H9 (cell line): ENCODE measurements at regions not wholly inside any gene's neighbourhood (a gene's known extent, or its start where the extent isn't known, plus 50 kb on each side); places are given as distances from the start of the nearest gene placed in this dataset.

ENCODE experiments used
- DNase-seq: peaks from one replicate; pipeline ENCODE4 v3.0.0-alpha.2; 2017
- H2AFZ ChIP-seq: one replicate; pipeline ENCODE4 v1.6.1; 2013; ENCODE audit warnings: mild to moderate bottlenecking, low read length, control low read depth, moderate library complexity
- H2AK5ac ChIP-seq: 2 replicates; pipeline ENCODE4 v1.6.1; 2013; ENCODE audit warnings: low read length, control low read depth, mixed read lengths; ENCODE audit not compliant: insufficient read length
- H2BK120ac ChIP-seq: one replicate; pipeline ENCODE4 v1.6.1; 2013; ENCODE audit warnings: low read depth, mild to moderate bottlenecking, low read length, control low read depth, inconsistent platforms; ENCODE audit not compliant: poor library complexity, severe bottlenecking
- H2BK12ac ChIP-seq: 2 replicates; pipeline ENCODE4 v1.6.1; 2013; ENCODE audit warnings: low read length, control low read depth, mixed read lengths, low read depth; ENCODE audit not compliant: insufficient read length
- H2BK15ac ChIP-seq: 2 replicates; pipeline ENCODE4 v1.6.1; 2013; ENCODE audit warnings: low read depth, low read length, control low read depth
- H2BK20ac ChIP-seq: one replicate; pipeline ENCODE4 v1.6.1; 2013; ENCODE audit warnings: low read depth, mild to moderate bottlenecking, low read length, control low read depth, inconsistent platforms; ENCODE audit not compliant: poor library complexity, severe bottlenecking
- H2BK5ac ChIP-seq: 2 replicates; pipeline ENCODE4 v1.6.1; 2013; ENCODE audit warnings: low read length, control low read depth, mixed read lengths; ENCODE audit not compliant: insufficient read length
- H3K14ac ChIP-seq: 2 replicates; pipeline ENCODE4 v1.6.1; 2013; ENCODE audit warnings: low read length, control low read depth; ENCODE audit not compliant: insufficient read depth
- H3K18ac ChIP-seq: 2 replicates; pipeline ENCODE4 v1.6.1; 2013; ENCODE audit warnings: low read depth, mild to moderate bottlenecking, mixed read lengths, low read length, control low read depth; ENCODE audit not compliant: insufficient read length
- H3K23ac ChIP-seq: 2 replicates; pipeline ENCODE4 v1.6.1; 2013; ENCODE audit warnings: low read length, control low read depth, mixed read lengths, low read depth; ENCODE audit not compliant: insufficient read length
- H3K23me2 ChIP-seq: 2 replicates; pipeline ENCODE4 v1.6.1; 2013; ENCODE audit warnings: low read depth, mild to moderate bottlenecking, mixed read lengths, low read length, control low read depth; ENCODE audit not compliant: insufficient read length, poor library complexity, severe bottlenecking
- H3K27ac ChIP-seq: 2 replicates; pipeline ENCODE4 v1.5.1; 2013; ENCODE audit warnings: low read length, control low read depth, mixed read lengths, low read depth; ENCODE audit not compliant: insufficient read length
- H3K27me3 ChIP-seq: 2 replicates; pipeline ENCODE4 v1.6.1; 2013; ENCODE audit warnings: low read length, control low read depth, inconsistent platforms; ENCODE audit not compliant: insufficient read depth
- H3K4ac ChIP-seq: 2 replicates; pipeline ENCODE4 v1.6.1; 2013; ENCODE audit warnings: low read depth, mild to moderate bottlenecking, control low read depth, inconsistent platforms, low read length, moderate library complexity
- H3K4me1 ChIP-seq: 2 replicates; pipeline ENCODE4 v1.6.1; 2013; ENCODE audit warnings: low read length, control low read depth, inconsistent platforms; ENCODE audit not compliant: insufficient read depth
- H3K4me2 ChIP-seq: 2 replicates; pipeline ENCODE4 v1.6.1; 2013; ENCODE audit warnings: low read length, control low read depth, mixed read lengths; ENCODE audit not compliant: insufficient read length, insufficient read depth
- H3K56ac ChIP-seq: 2 replicates; pipeline ENCODE4 v1.6.1; 2013; ENCODE audit warnings: low read depth, mild to moderate bottlenecking, mixed read lengths, low read length, control low read depth; ENCODE audit not compliant: insufficient read length
- H3K79me1 ChIP-seq: 2 replicates; pipeline ENCODE4 v1.6.1; 2013; ENCODE audit warnings: low read depth, mild to moderate bottlenecking, moderate library complexity, low read length, control low read depth, inconsistent platforms; ENCODE audit not compliant: insufficient read depth, poor library complexity, severe bottlenecking
- H3K79me2 ChIP-seq: 2 replicates; pipeline ENCODE4 v1.6.1; 2013; ENCODE audit warnings: low read length, control low read depth, inconsistent platforms; ENCODE audit not compliant: insufficient read depth
- H3K9ac ChIP-seq: 2 replicates; pipeline ENCODE4 v1.6.1; 2013; ENCODE audit warnings: low read length, control low read depth, mixed read lengths; ENCODE audit not compliant: insufficient read length; ENCODE audit errors: extremely low read depth
- H3K9me3 ChIP-seq: one replicate; pipeline ENCODE4 v1.6.1; 2013; ENCODE audit warnings: low read depth, low read length, inconsistent platforms; ENCODE audit not compliant: control insufficient read depth
- H3T11ph ChIP-seq: one replicate; pipeline ENCODE4 v1.6.1; 2013; ENCODE audit warnings: mild to moderate bottlenecking, low read length, control low read depth, inconsistent platforms
- H4K20me1 ChIP-seq: one replicate; pipeline ENCODE4 v1.6.1; 2013; ENCODE audit not compliant: control insufficient read depth, insufficient read length, insufficient read depth
- H4K5ac ChIP-seq: 2 replicates; pipeline ENCODE4 v1.6.1; 2013; ENCODE audit warnings: low read depth, mild to moderate bottlenecking, mixed read lengths, low read length, control low read depth; ENCODE audit not compliant: insufficient read length
- H4K8ac ChIP-seq: replicated peaks from 2 replicates; pipeline ENCODE4 v1.6.1; 2013; ENCODE audit warnings: low read length, control low read depth, mixed read lengths, low read depth; ENCODE audit not compliant: insufficient read length
- H4K91ac ChIP-seq: 2 replicates; pipeline ENCODE4 v1.6.1; 2013; ENCODE audit warnings: low read depth, mild to moderate bottlenecking, moderate library complexity, mixed read lengths, low read length, control low read depth; ENCODE audit not compliant: insufficient read length
- H3K27ac Mint-ChIP-seq, 3 experiments: 2 replicates in 2 of 3; 3 replicates in 1 of 3; pipeline ENCODE4 v1.8.0; 2020 to 2021; ENCODE audit warnings: mixed read lengths in 3 of 3, mild to moderate bottlenecking in 1 of 3, moderate library complexity in 1 of 3
- H3K27me3 Mint-ChIP-seq: 2 replicates; pipeline ENCODE4 v1.8.0; 2021; ENCODE audit warnings: low read depth, mild to moderate bottlenecking, moderate library complexity, mixed read lengths
- H3K36me3 Mint-ChIP-seq, 3 experiments: 2 replicates in 2 of 3; 3 replicates in 1 of 3; pipeline ENCODE4 v1.8.0; 2020 to 2021; ENCODE audit warnings: low read depth in 3 of 3, mixed read lengths in 3 of 3; ENCODE audit not compliant: insufficient read depth in 1 of 3
- H3K4me1 Mint-ChIP-seq, 2 experiments: 2 replicates each; pipeline ENCODE4 v1.8.0; 2020; ENCODE audit warnings: mixed read lengths in 2 of 2
- H3K4me3 Mint-ChIP-seq, 2 experiments: 2 replicates in 1 of 2; 3 replicates in 1 of 2; pipeline ENCODE4 v1.8.0; 2020 to 2021; ENCODE audit warnings: mild to moderate bottlenecking in 2 of 2, mixed read lengths in 2 of 2, moderate library complexity in 1 of 2
- H3K9me3 Mint-ChIP-seq, 2 experiments: 2 replicates in 1 of 2; 3 replicates in 1 of 2; pipeline ENCODE4 v1.8.0; 2020; ENCODE audit warnings: mild to moderate bottlenecking in 2 of 2, mixed read lengths in 2 of 2, moderate library complexity in 1 of 2
- CTCF ChIP-seq: fragments of 200-600 bp; sonication (generic); conservative IDR thresholded peaks from 3 replicates; pipeline ENCODE4 v1.8.0; 2021; ENCODE audit warnings: antibody characterized with exemption, mild to moderate bottlenecking
- WGBS: extraction: QIAGEN DNeasy Blood & Tissue Kit; methylation state at CpG from one replicate; pipeline ENCODE4 v1.1.7; 2013; ENCODE audit warnings: missing lambda C conversion rate, low lambda C conversion rate, mixed read lengths; ENCODE audit not compliant: insufficient read length; ENCODE audit errors: extremely low coverage; 5-methylcytosine and 5-hydroxymethylcytosine counted together

DNA sequence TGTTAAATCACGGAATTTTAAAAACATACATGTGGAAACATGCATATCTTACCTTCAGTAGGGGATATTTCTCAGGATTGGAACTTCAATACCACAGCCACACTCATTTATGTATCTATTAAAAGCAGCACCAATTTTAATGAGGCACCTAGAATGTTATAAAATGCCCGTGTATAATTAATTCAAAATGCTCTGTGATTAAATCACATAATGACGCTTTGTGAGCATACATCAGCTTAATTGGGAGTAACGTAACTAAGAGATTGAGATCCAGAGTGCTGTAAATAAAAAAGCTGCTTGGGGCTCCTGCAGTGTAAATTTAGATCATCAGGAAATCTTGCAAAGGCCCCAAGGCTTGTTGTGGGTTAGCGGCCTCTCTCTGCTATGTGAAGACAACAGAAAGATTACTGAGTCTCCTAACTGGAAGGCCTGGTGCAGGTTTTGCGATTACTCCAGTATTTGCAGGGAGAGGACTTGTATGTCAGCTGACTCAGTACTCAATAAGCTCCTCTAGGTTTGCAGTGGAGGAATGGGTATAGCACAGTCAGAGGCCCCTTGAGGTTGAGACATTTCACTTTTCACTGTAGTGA is 195.5 kb upstream of the PHYHIPL start:
- H2AFZ ChIP-seq, result no peak overlapping the region
- H3K79me1 ChIP-seq, result no peaks in the 10 kb centered on the region
- no peak overlapping the region for H3K27ac ChIP-seq
- no CpG with 5 or more reads among the region's 6 CpGs for WGBS
- H3K4me2 ChIP-seq, result no peak overlapping the region
- Mint-ChIP-seq H3K9me3 (no peaks in the 10 kb centered on the region; a peak in 1 of 5 replicates), H3K4me1 (peaks cover 28 to 33% of the 10 kb centered on the region in 2 experiments), H3K27ac (no peak overlapping the region), H3K4me3 (no peak overlapping the region), H3K36me3 (no peaks in the 10 kb centered on the region), H3K27me3 (peaks cover 3% of the 10 kb centered on the region; the same call in 1 of the 2 replicates)
- H3K23ac ChIP-seq, result no peak overlapping the region
- no peak overlapping the region for H2BK15ac ChIP-seq
- no peak overlapping the region for H2BK12ac ChIP-seq
- no peak overlapping the region for H4K5ac ChIP-seq
- H3K9me3 ChIP-seq, result no peaks in the 10 kb centered on the region
- no peak overlapping the region for H3K4ac ChIP-seq
- no peak overlapping the region for H2AK5ac ChIP-seq
- H3K79me2 ChIP-seq, result no peaks in the 10 kb centered on the region
- H2BK5ac ChIP-seq, result no peak overlapping the region
- peaks cover 8% of the 10 kb centered on the region; the same call in 1 of the 2 replicates for H3K4me1 ChIP-seq
- H4K8ac ChIP-seq, result no peak overlapping the region
- H3K9ac ChIP-seq, result no peak overlapping the region
- H2BK120ac ChIP-seq, result no peak overlapping the region
- no peak overlapping the region for H3K56ac ChIP-seq
- no peak overlapping the region for H3T11ph ChIP-seq
- TF ChIP-seq CTCF, result no peak
- no peak overlapping the region for H3K14ac ChIP-seq
- DNase-seq, result no peak
- H4K20me1 ChIP-seq, result no peaks in the 10 kb centered on the region
- no peaks in the 10 kb centered on the region for H3K23me2 ChIP-seq
- no peak overlapping the region for H4K91ac ChIP-seq
- H3K27me3 ChIP-seq, result no peaks in the 10 kb centered on the region
- H3K18ac ChIP-seq, result no peak overlapping the region
- H2BK20ac ChIP-seq, result no peak overlapping the region
